ENCODE measurements at regions not wholly inside any gene's neighbourhood (a gene's known extent, or its start where the extent isn't known, plus 50 kb on each side); places are given as distances from the start of the nearest gene placed in this dataset.

DNA sequence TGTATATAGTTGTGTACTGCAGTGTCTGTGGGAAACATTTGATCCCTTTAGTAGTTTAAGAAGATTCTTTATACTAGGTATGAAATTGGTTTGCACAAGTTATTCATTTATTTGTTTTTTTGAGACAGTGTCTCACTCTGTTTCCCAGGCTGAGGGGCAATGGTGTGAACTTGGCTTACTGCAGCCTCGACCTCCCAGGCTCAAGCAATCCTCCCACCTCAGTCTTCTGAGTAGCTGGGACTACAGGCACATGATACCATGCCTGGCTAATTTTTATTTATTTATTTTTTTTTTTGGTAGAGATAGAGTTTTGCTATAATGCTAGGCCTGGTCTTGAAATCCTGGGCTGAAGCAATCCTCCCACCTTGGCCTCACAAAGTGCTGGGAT is 209.4 kb downstream of the RASSF9 start:
- TF ChIP-seq, protein P1, sequence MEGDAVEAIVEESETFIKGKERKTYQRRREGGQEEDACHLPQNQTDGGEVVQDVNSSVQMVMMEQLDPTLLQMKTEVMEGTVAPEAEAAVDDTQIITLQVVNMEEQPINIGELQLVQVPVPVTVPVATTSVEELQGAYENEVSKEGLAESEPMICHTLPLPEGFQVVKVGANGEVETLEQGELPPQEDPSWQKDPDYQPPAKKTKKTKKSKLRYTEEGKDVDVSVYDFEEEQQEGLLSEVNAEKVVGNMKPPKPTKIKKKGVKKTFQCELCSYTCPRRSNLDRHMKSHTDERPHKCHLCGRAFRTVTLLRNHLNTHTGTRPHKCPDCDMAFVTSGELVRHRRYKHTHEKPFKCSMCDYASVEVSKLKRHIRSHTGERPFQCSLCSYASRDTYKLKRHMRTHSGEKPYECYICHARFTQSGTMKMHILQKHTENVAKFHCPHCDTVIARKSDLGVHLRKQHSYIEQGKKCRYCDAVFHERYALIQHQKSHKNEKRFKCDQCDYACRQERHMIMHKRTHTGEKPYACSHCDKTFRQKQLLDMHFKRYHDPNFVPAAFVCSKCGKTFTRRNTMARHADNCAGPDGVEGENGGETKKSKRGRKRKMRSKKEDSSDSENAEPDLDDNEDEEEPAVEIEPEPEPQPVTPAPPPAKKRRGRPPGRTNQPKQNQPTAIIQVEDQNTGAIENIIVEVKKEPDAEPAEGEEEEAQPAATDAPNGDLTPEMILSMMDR (IDR thresholded peaks at IDR 0.05): no peak
- TF ChIP-seq POLR2A (IDR thresholded peaks at IDR 0.05): no peak
